HepG2 (cell line): ENCODE measurements at regions not wholly inside any gene's neighbourhood (a gene's known extent, or its start where the extent isn't known, plus 50 kb on each side); places are given as distances from the start of the nearest gene placed in this dataset.

Experiments
- ATAC-seq: fragments of 200-7000 bp; cut with Tn5 transposase; 3 replicates; pipeline ENCODE4 v1.9.1; 2020; ENCODE audit warnings: mild to moderate bottlenecking, moderate library complexity
- BruUV-seq: library from RNA; stranded (reverse); fragments of 400-500 nt; replicated peaks from 2 replicates; lab custom pipeline; 2021; lab: Mats Ljungman, UMichigan
- CTCF ChIA-PET: fragments of 300-600 bp; formaldehyde crosslinking; extraction: SDS; loops from one replicate; lab custom pipeline; 2021; ENCODE audit warnings: low total read pairs, inconsistent platforms, low intra/inter-chr PET ratio; lab: Yijun Ruan, JAX
- POLR2A ChIA-PET: fragments of 350-600 bp; sonication (Branson Sonifier 250); formaldehyde crosslinking; loops from one replicate; lab custom pipeline; 2020; ENCODE audit warnings: antibody characterized with exemption, inconsistent platforms; lab: Yijun Ruan, JAX
- DNase-seq: peaks from one replicate; pipeline ENCODE4 v3.0.0-alpha.2; 2015; ENCODE audit warnings: low spot score
- FAIRE-seq: peaks from 3 replicates; lab custom pipeline; 2011; peaks lifted over from hg19 to GRCh38; lab: Jason Lieb, UNC
- H2AFZ ChIP-seq: one replicate; pipeline ENCODE4 v1.6.1; 2011; ENCODE audit warnings: low read length, inconsistent platforms
- H3K27ac ChIP-seq: fragments of 300-600 bp; 3 replicates; pipeline ENCODE4 v1.8.0; 2011; ENCODE audit warnings: mixed run types, mild to moderate bottlenecking, mixed read lengths, low read length, inconsistent platforms; ENCODE audit not compliant: insufficient read depth; ENCODE audit errors: extremely low read length
- H3K27me3 ChIP-seq, 2 experiments: fragments of 200-600 bp in 1 of 2; 2 replicates in 1 of 2; 3 replicates in 1 of 2; pipeline versions ENCODE4 v1.6.0 to v1.8.0; 2011; ENCODE audit warnings: low read length in 2 of 2, mild to moderate bottlenecking in 2 of 2, moderate library complexity in 2 of 2, inconsistent platforms in 1 of 2; ENCODE audit not compliant: insufficient read depth in 2 of 2, control insufficient read depth in 1 of 2
- H3K36me3 ChIP-seq, 2 experiments: fragments of 200-600 bp in 1 of 2; replicated peaks in 1 of 2; 2 replicates in 1 of 2; 3 replicates in 1 of 2; pipeline versions ENCODE4 v1.5.1 to v1.8.0; 2011; ENCODE audit warnings: low read length in 2 of 2, inconsistent platforms in 1 of 2; ENCODE audit not compliant: insufficient read depth in 2 of 2, control insufficient read depth in 1 of 2
- H3K4me1 ChIP-seq: 2 replicates; pipeline ENCODE4 v1.5.1; 2012; ENCODE audit warnings: low read length, inconsistent platforms; ENCODE audit not compliant: insufficient read depth
- H3K4me2 ChIP-seq: 2 replicates; pipeline ENCODE4 v1.6.0; 2011; ENCODE audit warnings: low read depth, low read length, inconsistent platforms
- H3K4me3 ChIP-seq, 3 experiments: fragments of 200-600 bp in 1 of 3; sonication (generic), shearing (Covaris generic) in 1 of 3; replicated peaks in 1 of 3; 2 replicates each; pipeline ENCODE4 v1.5.1; 2011 to 2016; ENCODE audit warnings: low read length in 3 of 3, inconsistent platforms in 2 of 3, low read depth in 2 of 3, mild to moderate bottlenecking in 2 of 3, control low read depth in 1 of 3, mixed read lengths in 1 of 3; ENCODE audit not compliant: insufficient read depth in 1 of 3
- H3K79me2 ChIP-seq: one replicate; pipeline ENCODE4 v1.6.1; 2011; ENCODE audit warnings: low read length, inconsistent platforms; ENCODE audit not compliant: insufficient read depth
- H3K9ac ChIP-seq: 2 replicates; pipeline ENCODE4 v1.6.0; 2011; ENCODE audit warnings: mild to moderate bottlenecking, low read depth, low read length, inconsistent platforms; ENCODE audit not compliant: insufficient read depth
- H3K9me3 ChIP-seq: 2 replicates; pipeline ENCODE4 v1.5.1; 2012; ENCODE audit warnings: mild to moderate bottlenecking, low read length
- H4K20me1 ChIP-seq: 2 replicates; pipeline ENCODE4 v1.6.0; 2011; ENCODE audit warnings: inconsistent platforms, mild to moderate bottlenecking, low read length, moderate library complexity; ENCODE audit not compliant: insufficient read depth
- FIP1L1 ChIP-seq: fragments of 200-400 bp; formaldehyde crosslinking; IDR thresholded peaks from 2 replicates; pipeline ENCODE4 v1.6.1; 2018; ENCODE audit warnings: low read depth, mild to moderate bottlenecking, low read length, moderate library complexity, borderline replicate concordance; ENCODE audit not compliant: insufficient read depth
- PCBP1 ChIP-seq: fragments of 200-400 bp; formaldehyde crosslinking; IDR thresholded peaks from 2 replicates; pipeline ENCODE4 v1.6.1; 2017; ENCODE audit warnings: mild to moderate bottlenecking, low read depth, low read length, borderline replicate concordance
- REL ChIP-seq: sonication (generic); formaldehyde crosslinking; conservative IDR thresholded peaks from 2 replicates; pipeline ENCODE4 v1.8.0; 2022; ENCODE audit warnings: mild to moderate bottlenecking, missing genetic modification reagents, moderate library complexity
- RFX1 ChIP-seq: fragments of 450-650 bp; IDR thresholded peaks from 2 replicates; pipeline ENCODE4 v1.6.1; 2017
- ZNF777 ChIP-seq: sonication (generic); formaldehyde crosslinking; IDR thresholded peaks from 2 replicates; pipeline ENCODE4 v1.4.0; 2020; ENCODE audit warnings: missing genetic modification reagents
- WGBS: methylation state at CpG from one replicate; pipeline ENCODE4 v1.1.6; 2017; ENCODE audit warnings: low lambda C conversion rate; 5-methylcytosine and 5-hydroxymethylcytosine counted together
- in situ Hi-C: cut with HindIII; loops from 2 replicates; pipeline ENCODE4 v1.10.0; 2017; ENCODE audit warnings: low pct_unique_long_range_greater_than_20kb; ENCODE audit not compliant: extremely low pct_ligation_motif_present
- intact Hi-C: fragments of 100-400 bp; cut with micrococcal nuclease; formaldehyde crosslinking; loops from one replicate; pipeline ENCODE4 v1.10.0; 2022; ENCODE audit not compliant: unreplicated experiment
- TF ChIP-seq, protein P1 (sequence below): sonication (generic); formaldehyde crosslinking; IDR thresholded peaks from 2 replicates; pipeline ENCODE4 v1.4.0; 2020; ENCODE audit warnings: missing genetic modification reagents, borderline replicate concordance
- TF ChIP-seq, protein P2 (sequence below): IDR thresholded peaks from 2 replicates; pipeline ENCODE4 v1.6.1; 2016; ENCODE audit warnings: low read depth, missing genetic modification reagents, missing compliant biosample characterization
- TF ChIP-seq, protein P3 (sequence below): IDR thresholded peaks from 2 replicates; pipeline ENCODE4 v1.6.1; 2016; ENCODE audit warnings: mild to moderate bottlenecking
- TF ChIP-seq, protein P4 (sequence below): sonication (generic); formaldehyde crosslinking; conservative IDR thresholded peaks from 2 replicates; pipeline ENCODE4 v1.4.0; 2020; ENCODE audit warnings: missing genetic modification reagents

DNA sequence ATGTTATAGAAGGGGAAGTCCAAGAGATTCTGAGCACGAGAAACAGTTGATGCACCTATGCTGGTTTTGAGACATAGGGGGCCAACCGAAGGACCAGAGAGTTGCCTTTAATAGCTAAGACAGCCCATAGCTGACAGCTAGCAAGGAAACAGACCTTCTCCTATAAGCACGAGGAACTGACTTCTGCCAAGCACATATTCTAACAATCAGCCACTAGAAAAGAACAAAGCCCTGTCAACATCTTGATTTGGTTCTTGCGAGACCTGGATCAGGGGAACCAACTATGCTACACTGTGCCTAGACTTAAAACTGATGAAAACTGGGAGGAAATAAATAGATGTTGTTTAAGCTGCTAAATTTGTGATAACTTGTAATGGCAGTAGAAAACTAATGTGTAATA, 785.6 kb downstream of the TMTC2 start (continued):
- no peak for TF ChIP-seq FIP1L1
- TF ChIP-seq, protein P1, sequence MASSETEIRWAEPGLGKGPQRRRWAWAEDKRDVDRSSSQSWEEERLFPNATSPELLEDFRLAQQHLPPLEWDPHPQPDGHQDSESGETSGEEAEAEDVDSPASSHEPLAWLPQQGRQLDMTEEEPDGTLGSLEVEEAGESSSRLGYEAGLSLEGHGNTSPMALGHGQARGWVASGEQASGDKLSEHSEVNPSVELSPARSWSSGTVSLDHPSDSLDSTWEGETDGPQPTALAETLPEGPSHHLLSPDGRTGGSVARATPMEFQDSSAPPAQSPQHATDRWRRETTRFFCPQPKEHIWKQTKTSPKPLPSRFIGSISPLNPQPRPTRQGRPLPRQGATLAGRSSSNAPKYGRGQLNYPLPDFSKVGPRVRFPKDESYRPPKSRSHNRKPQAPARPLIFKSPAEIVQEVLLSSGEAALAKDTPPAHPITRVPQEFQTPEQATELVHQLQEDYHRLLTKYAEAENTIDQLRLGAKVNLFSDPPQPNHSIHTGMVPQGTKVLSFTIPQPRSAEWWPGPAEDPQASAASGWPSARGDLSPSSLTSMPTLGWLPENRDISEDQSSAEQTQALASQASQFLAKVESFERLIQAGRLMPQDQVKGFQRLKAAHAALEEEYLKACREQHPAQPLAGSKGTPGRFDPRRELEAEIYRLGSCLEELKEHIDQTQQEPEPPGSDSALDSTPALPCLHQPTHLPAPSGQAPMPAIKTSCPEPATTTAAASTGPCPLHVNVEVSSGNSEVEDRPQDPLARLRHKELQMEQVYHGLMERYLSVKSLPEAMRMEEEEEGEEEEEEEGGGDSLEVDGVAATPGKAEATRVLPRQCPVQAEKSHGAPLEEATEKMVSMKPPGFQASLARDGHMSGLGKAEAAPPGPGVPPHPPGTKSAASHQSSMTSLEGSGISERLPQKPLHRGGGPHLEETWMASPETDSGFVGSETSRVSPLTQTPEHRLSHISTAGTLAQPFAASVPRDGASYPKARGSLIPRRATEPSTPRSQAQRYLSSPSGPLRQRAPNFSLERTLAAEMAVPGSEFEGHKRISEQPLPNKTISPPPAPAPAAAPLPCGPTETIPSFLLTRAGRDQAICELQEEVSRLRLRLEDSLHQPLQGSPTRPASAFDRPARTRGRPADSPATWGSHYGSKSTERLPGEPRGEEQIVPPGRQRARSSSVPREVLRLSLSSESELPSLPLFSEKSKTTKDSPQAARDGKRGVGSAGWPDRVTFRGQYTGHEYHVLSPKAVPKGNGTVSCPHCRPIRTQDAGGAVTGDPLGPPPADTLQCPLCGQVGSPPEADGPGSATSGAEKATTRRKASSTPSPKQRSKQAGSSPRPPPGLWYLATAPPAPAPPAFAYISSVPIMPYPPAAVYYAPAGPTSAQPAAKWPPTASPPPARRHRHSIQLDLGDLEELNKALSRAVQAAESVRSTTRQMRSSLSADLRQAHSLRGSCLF (CRISPR knock-in tag), result no peak

DNA sequence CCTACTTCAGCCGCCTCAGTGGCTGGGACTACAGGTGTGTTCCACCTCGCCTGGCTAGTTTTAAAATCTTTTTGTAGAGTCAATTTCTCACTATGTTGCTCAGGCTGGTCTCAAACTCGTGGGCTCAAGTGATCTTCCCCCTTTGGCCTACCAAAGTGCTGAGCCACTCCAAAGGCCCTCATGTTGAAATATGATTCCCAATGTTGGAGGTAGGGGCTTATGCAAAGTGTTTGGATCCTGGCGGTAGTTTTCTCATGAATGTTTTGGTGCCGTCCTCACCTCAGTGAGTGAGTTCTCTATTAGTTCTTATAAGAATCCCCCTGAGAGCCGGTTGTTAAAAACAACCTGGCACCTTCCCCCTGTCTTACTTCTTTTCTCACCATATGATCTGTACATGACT, 784.6 kb downstream of the TMTC2 start:
- H3K79me2 ChIP-seq, result no peaks in the 10 kb centered on the region
- POLR2A ChIA-PET, result no interaction called here
- H3K27me3 ChIP-seq, result no peaks in the 10 kb centered on the region
- in situ Hi-C loops, result no loop called here
- H3K4me1 ChIP-seq, result no peaks in the 10 kb centered on the region
- FAIRE-seq, result no peak
- H3K36me3 ChIP-seq, result no peaks in the 10 kb centered on the region
- WGBS, result 16% methylated on average over 5 of the region's 6 CpGs
- no peak overlapping the region for H3K27ac ChIP-seq
- no peak overlapping the region for H2AFZ ChIP-seq
- no peak for DNase-seq
- H4K20me1 ChIP-seq, result no peaks in the 10 kb centered on the region
- H3K4me2 ChIP-seq, result no peak overlapping the region
- H3K9ac ChIP-seq, result no peak overlapping the region
- no peak for ATAC-seq
- intact Hi-C loops, result no loop called here
- no TSS peak for BruUV-seq
- H3K4me3 ChIP-seq, result no peak overlapping the region
- CTCF ChIA-PET, result no interaction called here
- peaks cover 81% of the 10 kb centered on the region for H3K9me3 ChIP-seq
- no peak for TF ChIP-seq ZNF777 (CRISPR knock-in tag)
- TF ChIP-seq, protein P2, sequence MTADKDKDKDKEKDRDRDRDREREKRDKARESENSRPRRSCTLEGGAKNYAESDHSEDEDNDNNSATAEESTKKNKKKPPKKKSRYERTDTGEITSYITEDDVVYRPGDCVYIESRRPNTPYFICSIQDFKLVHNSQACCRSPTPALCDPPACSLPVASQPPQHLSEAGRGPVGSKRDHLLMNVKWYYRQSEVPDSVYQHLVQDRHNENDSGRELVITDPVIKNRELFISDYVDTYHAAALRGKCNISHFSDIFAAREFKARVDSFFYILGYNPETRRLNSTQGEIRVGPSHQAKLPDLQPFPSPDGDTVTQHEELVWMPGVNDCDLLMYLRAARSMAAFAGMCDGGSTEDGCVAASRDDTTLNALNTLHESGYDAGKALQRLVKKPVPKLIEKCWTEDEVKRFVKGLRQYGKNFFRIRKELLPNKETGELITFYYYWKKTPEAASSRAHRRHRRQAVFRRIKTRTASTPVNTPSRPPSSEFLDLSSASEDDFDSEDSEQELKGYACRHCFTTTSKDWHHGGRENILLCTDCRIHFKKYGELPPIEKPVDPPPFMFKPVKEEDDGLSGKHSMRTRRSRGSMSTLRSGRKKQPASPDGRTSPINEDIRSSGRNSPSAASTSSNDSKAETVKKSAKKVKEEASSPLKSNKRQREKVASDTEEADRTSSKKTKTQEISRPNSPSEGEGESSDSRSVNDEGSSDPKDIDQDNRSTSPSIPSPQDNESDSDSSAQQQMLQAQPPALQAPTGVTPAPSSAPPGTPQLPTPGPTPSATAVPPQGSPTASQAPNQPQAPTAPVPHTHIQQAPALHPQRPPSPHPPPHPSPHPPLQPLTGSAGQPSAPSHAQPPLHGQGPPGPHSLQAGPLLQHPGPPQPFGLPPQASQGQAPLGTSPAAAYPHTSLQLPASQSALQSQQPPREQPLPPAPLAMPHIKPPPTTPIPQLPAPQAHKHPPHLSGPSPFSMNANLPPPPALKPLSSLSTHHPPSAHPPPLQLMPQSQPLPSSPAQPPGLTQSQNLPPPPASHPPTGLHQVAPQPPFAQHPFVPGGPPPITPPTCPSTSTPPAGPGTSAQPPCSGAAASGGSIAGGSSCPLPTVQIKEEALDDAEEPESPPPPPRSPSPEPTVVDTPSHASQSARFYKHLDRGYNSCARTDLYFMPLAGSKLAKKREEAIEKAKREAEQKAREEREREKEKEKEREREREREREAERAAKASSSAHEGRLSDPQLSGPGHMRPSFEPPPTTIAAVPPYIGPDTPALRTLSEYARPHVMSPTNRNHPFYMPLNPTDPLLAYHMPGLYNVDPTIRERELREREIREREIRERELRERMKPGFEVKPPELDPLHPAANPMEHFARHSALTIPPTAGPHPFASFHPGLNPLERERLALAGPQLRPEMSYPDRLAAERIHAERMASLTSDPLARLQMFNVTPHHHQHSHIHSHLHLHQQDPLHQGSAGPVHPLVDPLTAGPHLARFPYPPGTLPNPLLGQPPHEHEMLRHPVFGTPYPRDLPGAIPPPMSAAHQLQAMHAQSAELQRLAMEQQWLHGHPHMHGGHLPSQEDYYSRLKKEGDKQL, result no peak
- no peak for TF ChIP-seq REL (CRISPR knock-in tag)
- TF ChIP-seq, protein P3, sequence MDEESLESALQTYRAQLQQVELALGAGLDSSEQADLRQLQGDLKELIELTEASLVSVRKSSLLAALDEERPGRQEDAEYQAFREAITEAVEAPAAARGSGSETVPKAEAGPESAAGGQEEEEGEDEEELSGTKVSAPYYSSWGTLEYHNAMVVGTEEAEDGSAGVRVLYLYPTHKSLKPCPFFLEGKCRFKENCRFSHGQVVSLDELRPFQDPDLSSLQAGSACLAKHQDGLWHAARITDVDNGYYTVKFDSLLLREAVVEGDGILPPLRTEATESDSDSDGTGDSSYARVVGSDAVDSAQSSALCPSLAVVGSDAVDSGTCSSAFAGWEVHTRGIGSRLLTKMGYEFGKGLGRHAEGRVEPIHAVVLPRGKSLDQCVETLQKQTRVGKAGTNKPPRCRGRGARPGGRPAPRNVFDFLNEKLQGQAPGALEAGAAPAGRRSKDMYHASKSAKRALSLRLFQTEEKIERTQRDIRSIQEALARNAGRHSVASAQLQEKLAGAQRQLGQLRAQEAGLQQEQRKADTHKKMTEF, result no peak
- TF ChIP-seq, protein P4, sequence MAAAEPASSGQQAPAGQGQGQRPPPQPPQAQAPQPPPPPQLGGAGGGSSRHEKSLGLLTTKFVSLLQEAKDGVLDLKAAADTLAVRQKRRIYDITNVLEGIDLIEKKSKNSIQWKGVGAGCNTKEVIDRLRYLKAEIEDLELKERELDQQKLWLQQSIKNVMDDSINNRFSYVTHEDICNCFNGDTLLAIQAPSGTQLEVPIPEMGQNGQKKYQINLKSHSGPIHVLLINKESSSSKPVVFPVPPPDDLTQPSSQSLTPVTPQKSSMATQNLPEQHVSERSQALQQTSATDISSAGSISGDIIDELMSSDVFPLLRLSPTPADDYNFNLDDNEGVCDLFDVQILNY (CRISPR knock-in tag), result no peak
- no peak for TF ChIP-seq PCBP1
- TF ChIP-seq RFX1, result no peak
